NB4 (cell line): ENCODE measurements at regions not wholly inside any gene's neighbourhood (a gene's known extent, or its start where the extent isn't known, plus 50 kb on each side); places are given as distances from the start of the nearest gene placed in this dataset.

Experiments used
- CTCF ChIP-seq: IDR thresholded peaks from one replicate; pipeline ENCODE4 v1.5.1; 2012; ENCODE audit warnings: low read depth, low read length
- MAX ChIP-seq: IDR thresholded peaks from 2 replicates; pipeline ENCODE4 v1.6.1; 2011; ENCODE audit warnings: low read depth, low read length
- POLR2A ChIP-seq: IDR thresholded peaks from 2 replicates; pipeline ENCODE4 v1.6.1; 2011; ENCODE audit warnings: mild to moderate bottlenecking; ENCODE audit not compliant: insufficient read length; ENCODE audit errors: extremely low read depth

GRCh38 chr12:90794212-90794611, 160.8 kb downstream of the CCER1 start:
- TF ChIP-seq CTCF (no peak), POLR2A (no peak), MAX (no peak)
